Caco-2 (cell line): ENCODE measurements at regions not wholly inside any gene's neighbourhood (a gene's known extent, or its start where the extent isn't known, plus 50 kb on each side); places are given as distances from the start of the nearest gene placed in this dataset.

Source experiments
- BruUV-seq: library from RNA; stranded (reverse); fragments of 400-500 nt; replicated peaks from 2 replicates; lab custom pipeline; 2021; lab: Mats Ljungman, UMichigan
- CTCF ChIA-PET: fragments of 300-600 bp; sonication (Branson Sonifier 250); formaldehyde crosslinking; loops from one replicate; lab custom pipeline; 2022; ENCODE audit warnings: antibody characterized with exemption; lab: Charles Lee
- POLR2A ChIA-PET: fragments of 300-600 bp; sonication (Branson Sonifier 250); formaldehyde crosslinking; loops from one replicate; lab custom pipeline; 2022; ENCODE audit warnings: antibody characterized with exemption; lab: Charles Lee
- DNase-seq, 2 experiments: peaks; one replicate each; pipeline versions ENCODE4 v3.0.0 to v3.0.0-alpha.2; 2020 to 2022
- H3K27me3 ChIP-seq: replicated peaks from 2 replicates; pipeline ENCODE4 v1.6.0; 2011; ENCODE audit warnings: low read length; ENCODE audit not compliant: control insufficient read depth, insufficient read depth
- H3K36me3 ChIP-seq: 2 replicates; pipeline ENCODE4 v1.5.1; 2011; ENCODE audit warnings: low read length; ENCODE audit not compliant: control insufficient read depth, insufficient read depth
- H3K4me1 ChIP-seq: fragments of 250-450 bp; sonication (Bioruptor Pico); 2 replicates; pipeline ENCODE4 v1.5.1; 2020; ENCODE audit warnings: mild to moderate bottlenecking
- H3K4me3 ChIP-seq: 2 replicates; pipeline ENCODE4 v1.5.1; 2011; ENCODE audit warnings: low read depth, mild to moderate bottlenecking, control low read depth, low read length
- H3K9me3 ChIP-seq: fragments of 250-450 bp; sonication (Bioruptor Pico); 2 replicates; pipeline ENCODE4 v1.5.1; 2020; ENCODE audit warnings: mild to moderate bottlenecking, moderate library complexity
- H3K27ac Mint-ChIP-seq: one replicate; pipeline ENCODE4 v1.8.0; 2022; ENCODE audit warnings: mixed read lengths; ENCODE audit not compliant: unreplicated experiment
- H3K27me3 Mint-ChIP-seq: one replicate; pipeline ENCODE4 v1.8.0; 2022; ENCODE audit warnings: mixed read lengths; ENCODE audit not compliant: insufficient read depth, unreplicated experiment
- H3K36me3 Mint-ChIP-seq: one replicate; pipeline ENCODE4 v1.8.0; 2022; ENCODE audit warnings: mild to moderate bottlenecking, mixed read lengths; ENCODE audit not compliant: insufficient read depth, unreplicated experiment
- H3K4me1 Mint-ChIP-seq: one replicate; pipeline ENCODE4 v1.8.0; 2022; ENCODE audit warnings: low read depth, mixed read lengths; ENCODE audit not compliant: unreplicated experiment
- H3K4me3 Mint-ChIP-seq: one replicate; pipeline ENCODE4 v1.8.0; 2022; ENCODE audit warnings: mild to moderate bottlenecking, moderate library complexity, mixed read lengths; ENCODE audit not compliant: unreplicated experiment
- H3K9me3 Mint-ChIP-seq: one replicate; pipeline ENCODE4 v1.8.0; 2022; ENCODE audit warnings: mixed read lengths; ENCODE audit not compliant: unreplicated experiment
- CTCF ChIP-seq, 2 experiments: fragments of 200-600 bp in 1 of 2; IDR thresholded peaks; 1 replicate in 1 of 2; 2 replicates in 1 of 2; pipeline versions ENCODE4 v1.5.1 to v1.8.0; 2011 to 2022; ENCODE audit warnings: antibody characterized with exemption in 1 of 2, control low read depth in 1 of 2, inconsistent platforms in 1 of 2, low read depth in 1 of 2, low read length in 1 of 2, mild to moderate bottlenecking in 1 of 2, moderate library complexity in 1 of 2; ENCODE audit not compliant: insufficient read depth in 1 of 2, severe bottlenecking in 1 of 2, unreplicated experiment in 1 of 2
- intact Hi-C: fragments of 100-400 bp; cut with micrococcal nuclease; formaldehyde crosslinking; loops from one replicate; pipeline ENCODE4 v1.10.0; 2022; ENCODE audit not compliant: unreplicated experiment

- no peak for DNase-seq
- Histone ChIP-seq H3K4me1 (no peaks in the 10 kb centered on the region), H3K9me3 (no peaks in the 10 kb centered on the region; the same call in 1 of the 2 replicates), H3K27me3 (no peaks in the 10 kb centered on the region), H3K36me3 (no peaks in the 10 kb centered on the region), H3K4me3 (no peak overlapping the region)
- Mint-ChIP-seq H3K27me3 (peaks cover 9% of the 10 kb centered on the region), H3K27ac (no peak overlapping the region), H3K4me1 (no peaks in the 10 kb centered on the region), H3K9me3 (peaks cover 20% of the 10 kb centered on the region), H3K4me3 (no peak overlapping the region), H3K36me3 (no peaks in the 10 kb centered on the region)
- ChIA-PET CTCF (no interaction called here), POLR2A (no interaction called here)
- intact Hi-C loops: no loop called here
- BruUV-seq: no TSS peak
- TF ChIP-seq CTCF (IDR thresholded peaks at IDR 0.05; ENCODE audit: insufficient read depth in 1 of 2, low read depth in 1 of 2, low read length in 1 of 2, severe bottlenecking in 1 of 2, unreplicated experiment in 1 of 2): no peak
Measured at GRCh38 chr22:49190816-49191505, 636.7 kb downstream of the BRD1 start.

DNA sequence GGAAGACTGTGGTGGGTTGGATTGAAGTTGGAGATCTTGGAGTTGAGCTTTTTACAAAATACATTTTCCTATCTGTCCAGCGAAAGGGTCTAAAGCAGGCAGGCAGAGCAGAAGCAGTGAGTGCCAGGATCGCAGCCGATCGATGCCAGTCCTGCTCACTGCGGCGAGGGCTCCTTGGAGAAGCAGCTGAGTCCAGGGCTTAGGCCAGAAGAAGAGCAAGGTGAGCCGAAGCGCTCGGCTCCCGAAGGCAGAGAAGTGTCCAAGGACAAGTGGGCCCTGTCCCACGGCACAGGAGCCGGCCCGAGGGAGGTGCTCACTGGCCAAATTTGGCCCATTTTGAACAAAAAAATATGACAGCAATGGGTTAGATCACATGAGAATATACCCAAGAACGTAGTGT is 637.8 kb downstream of the BRD1 start:
- Mint-ChIP-seq H3K27me3 (peaks cover 14% of the 10 kb centered on the region), H3K4me1 (no peaks in the 10 kb centered on the region), H3K27ac (no peak overlapping the region), H3K9me3 (peaks cover 30% of the 10 kb centered on the region), H3K4me3 (no peak overlapping the region), H3K36me3 (no peaks in the 10 kb centered on the region)
- Histone ChIP-seq H3K36me3 (no peaks in the 10 kb centered on the region), H3K4me1 (no peaks in the 10 kb centered on the region), H3K9me3 (no peaks in the 10 kb centered on the region; the same call in 1 of the 2 replicates), H3K27me3 (no peaks in the 10 kb centered on the region), H3K4me3 (no peak overlapping the region)
- ChIA-PET CTCF (no interaction called here), POLR2A (no interaction called here)
- intact Hi-C loops: no loop called here
- no peak for TF ChIP-seq CTCF (IDR thresholded peaks at IDR 0.05; ENCODE audit: insufficient read depth in 1 of 2, low read depth in 1 of 2, low read length in 1 of 2, severe bottlenecking in 1 of 2, unreplicated experiment in 1 of 2)
- no TSS peak for BruUV-seq
- no peak for DNase-seq

GRCh38 chr22:49188591-49188990 is 639.1 kb downstream of the BRD1 start:
- peaks cover 30% of the 10 kb centered on the region for H3K9me3 Mint-ChIP-seq
- no peak overlapping the region for H3K4me3 Mint-ChIP-seq
- Histone ChIP-seq H3K4me3 (no peak overlapping the region), H3K9me3 (no peaks in the 10 kb centered on the region; the same call in 1 of the 2 replicates), H3K36me3 (no peaks in the 10 kb centered on the region), H3K27me3 (no peaks in the 10 kb centered on the region), H3K4me1 (no peaks in the 10 kb centered on the region)
- DNase-seq: no peak
- no peaks in the 10 kb centered on the region for H3K36me3 Mint-ChIP-seq
- ChIA-PET CTCF (no interaction called here), POLR2A (no interaction called here)
- no TSS peak for BruUV-seq
- intact Hi-C loops: no loop called here
- H3K27ac Mint-ChIP-seq: no peak overlapping the region
- TF ChIP-seq CTCF (IDR thresholded peaks at IDR 0.05; ENCODE audit: insufficient read depth in 1 of 2, low read depth in 1 of 2, low read length in 1 of 2, severe bottlenecking in 1 of 2, unreplicated experiment in 1 of 2): no peak
- peaks cover 14% of the 10 kb centered on the region for H3K27me3 Mint-ChIP-seq
- H3K4me1 Mint-ChIP-seq: no peaks in the 10 kb centered on the region
